ENCODE measurements at regions not wholly inside any gene's neighbourhood (a gene's known extent, or its start where the extent isn't known, plus 50 kb on each side); places are given as distances from the start of the nearest gene placed in this dataset.
"Not testable (repeated sequence)": the region's sequence is repeated elsewhere in the genome, so short reads cannot be mapped to it uniquely, and the experiment has no call there.

- DNase-seq (ENCODE audit: low spot score) = no peak
These were observed 544.7 kb upstream of the PTGER4 start for GRCh38 chr5:40134883-40135520.

GRCh38 chr5:40124367-40124766, 555.3 kb upstream of the PTGER4 start:
- DNase-seq (ENCODE audit: low spot score) = no peak

GRCh38 chr5:40121236-40121635, 558.5 kb upstream of the PTGER4 start:
- no peak for DNase-seq (ENCODE audit: low spot score)

- no peak for DNase-seq (ENCODE audit: low spot score)
These were observed 566.8 kb upstream of the PTGER4 start for GRCh38 chr5:40112875-40113274.

GRCh38 chr5:40111036-40111435, 568.7 kb upstream of the PTGER4 start:
- DNase-seq (ENCODE audit: low spot score) = not testable (repeated sequence)

- DNase-seq (ENCODE audit: low spot score) = not testable (repeated sequence)
These were observed 570.8 kb upstream of the PTGER4 start for GRCh38 chr5:40108764-40109390.

- DNase-seq (ENCODE audit: low spot score) = not testable (repeated sequence)
These were observed 571.9 kb upstream of the PTGER4 start for GRCh38 chr5:40107786-40108185.

- DNase-seq (ENCODE audit: low spot score) = no peak
These were observed 572.9 kb upstream of the PTGER4 start for GRCh38 chr5:40106847-40107246.

GRCh38 chr5:40098313-40098712, 581.4 kb upstream of the PTGER4 start:
- no peak for DNase-seq (ENCODE audit: low spot score)

GRCh38 chr5:40093550-40093949, 586.2 kb upstream of the PTGER4 start:
- DNase-seq (ENCODE audit: low spot score) = no peak

GRCh38 chr5:40089269-40089668, 590.4 kb upstream of the PTGER4 start:
- DNase-seq (ENCODE audit: low spot score) = no peak

- DNase-seq (ENCODE audit: low spot score) = no peak
These were observed 595.1 kb upstream of the PTGER4 start for GRCh38 chr5:40084614-40085013.

GRCh38 chr5:40082313-40082712, 597.4 kb upstream of the PTGER4 start:
- no peak for DNase-seq (ENCODE audit: low spot score)

- no peak for DNase-seq (ENCODE audit: low spot score)
These were observed 599.5 kb upstream of the PTGER4 start for GRCh38 chr5:40080191-40080590.

- no peak for DNase-seq (ENCODE audit: low spot score)
These were observed 600.7 kb upstream of the PTGER4 start for GRCh38 chr5:40078898-40079575.

GRCh38 chr5:40074826-40075225, 604.9 kb upstream of the PTGER4 start:
- DNase-seq (ENCODE audit: low spot score) = no peak

GRCh38 chr5:40073927-40074326, 605.8 kb upstream of the PTGER4 start:
- DNase-seq (ENCODE audit: low spot score) = no peak

GRCh38 chr5:40071870-40072269, 607.8 kb upstream of the PTGER4 start:
- DNase-seq (ENCODE audit: low spot score) = no peak

GRCh38 chr5:40066616-40067015, 613.1 kb upstream of the PTGER4 start:
- DNase-seq (ENCODE audit: low spot score) = no peak

- DNase-seq (ENCODE audit: low spot score) = no peak
These were observed 626.9 kb upstream of the PTGER4 start for GRCh38 chr5:40052808-40053207.

GRCh38 chr5:40046792-40047191, 622.0 kb upstream of the DAB2 start:
- DNase-seq (ENCODE audit: low spot score) = no peak

- DNase-seq (ENCODE audit: low spot score) = no peak
These were observed 620.6 kb upstream of the DAB2 start for GRCh38 chr5:40045429-40045828.

GRCh38 chr5:40043916-40044315, 619.1 kb upstream of the DAB2 start:
- no peak for DNase-seq (ENCODE audit: low spot score)
